Fibroblast of skin of scalp (primary cell): ENCODE measurements at regions not wholly inside any gene's neighbourhood (a gene's known extent, or its start where the extent isn't known, plus 50 kb on each side); places are given as distances from the start of the nearest gene placed in this dataset.
A peak's percentile ranks its signal among the peaks of the same experiment; 100 is the strongest.

Experiments
- DNase-seq: peaks from one replicate; pipeline ENCODE4 v3.0.0-alpha.2; 2013

DNA sequence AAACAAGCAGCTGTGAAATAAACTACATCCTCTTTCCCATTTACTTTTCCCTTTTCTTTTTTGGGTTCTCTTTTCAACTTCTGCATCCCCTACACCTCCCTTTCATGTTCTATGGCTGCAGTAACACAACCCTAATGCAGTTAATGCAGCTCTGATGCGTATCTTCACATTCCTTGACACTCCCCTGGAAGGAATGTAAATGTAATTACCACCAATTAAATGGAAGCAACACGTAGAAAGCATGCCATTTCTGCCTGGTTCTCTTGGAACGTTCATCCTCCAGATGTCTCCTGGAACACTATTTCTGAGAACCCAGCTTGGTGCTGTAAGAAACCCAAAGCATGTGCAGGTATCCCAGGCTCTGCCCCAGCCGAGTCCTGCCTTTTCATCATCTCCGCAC is 166.8 kb upstream of the FREM2 start:
- no peak for DNase-seq

DNA sequence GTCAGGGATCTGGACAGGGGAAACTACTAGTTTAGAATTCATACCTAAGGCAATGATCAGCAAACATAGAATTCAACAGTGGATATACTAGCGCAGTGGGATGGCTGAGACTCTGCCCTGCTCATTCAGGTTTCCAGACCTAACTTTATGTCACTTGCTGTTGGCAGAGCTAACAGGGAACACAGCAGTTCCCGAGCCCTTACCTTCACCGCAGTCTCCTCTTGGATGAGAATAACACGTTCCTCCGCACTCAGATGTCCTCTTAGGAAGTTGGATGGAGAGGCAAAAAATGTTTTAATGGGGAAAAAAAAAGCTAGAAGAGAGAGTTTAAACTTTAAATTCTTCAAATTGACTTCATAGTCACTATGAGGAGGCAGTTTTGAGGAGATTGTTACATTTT is 159.7 kb upstream of the FREM2 start:
- DNase-seq: no peak

DNA sequence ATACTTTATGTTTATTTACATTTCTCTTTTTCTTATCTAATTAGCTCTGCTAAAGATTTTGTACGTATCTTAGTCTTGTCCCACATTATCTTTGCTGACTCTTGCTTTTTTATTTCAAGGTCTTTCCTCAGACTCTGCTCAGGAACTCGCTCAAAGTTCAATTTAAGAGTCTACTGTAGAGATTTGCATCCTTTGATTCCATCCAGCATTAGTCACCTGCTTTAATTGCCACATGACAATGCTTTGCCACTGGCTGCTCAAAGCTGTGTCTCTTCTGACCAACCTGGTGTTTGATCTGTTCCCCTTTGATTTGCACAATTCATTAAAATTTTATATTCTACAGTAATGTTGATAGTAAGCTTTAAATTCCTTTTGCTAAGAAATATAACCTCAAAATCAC is 157.9 kb upstream of the FREM2 start:
- no peak for DNase-seq

DNA sequence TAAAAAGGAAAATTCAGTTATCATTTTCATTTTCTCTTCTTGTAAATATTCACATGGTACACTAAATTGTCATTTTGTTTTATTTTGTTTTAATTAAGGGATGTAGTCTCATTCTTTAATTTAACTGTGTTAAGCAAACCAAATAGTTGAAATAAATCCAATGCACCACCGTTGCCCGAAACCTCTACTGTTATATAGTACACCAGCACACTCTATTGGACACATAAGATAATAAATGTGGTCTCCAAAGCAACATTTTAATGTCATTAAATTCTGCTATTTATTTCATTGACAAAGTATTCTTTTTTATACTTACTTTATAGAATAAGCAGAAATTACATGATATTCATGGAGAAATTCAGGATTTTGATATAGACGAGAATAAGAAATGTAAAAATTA is 156.4 kb upstream of the FREM2 start:
- DNase-seq: peak; percentile 23

DNA sequence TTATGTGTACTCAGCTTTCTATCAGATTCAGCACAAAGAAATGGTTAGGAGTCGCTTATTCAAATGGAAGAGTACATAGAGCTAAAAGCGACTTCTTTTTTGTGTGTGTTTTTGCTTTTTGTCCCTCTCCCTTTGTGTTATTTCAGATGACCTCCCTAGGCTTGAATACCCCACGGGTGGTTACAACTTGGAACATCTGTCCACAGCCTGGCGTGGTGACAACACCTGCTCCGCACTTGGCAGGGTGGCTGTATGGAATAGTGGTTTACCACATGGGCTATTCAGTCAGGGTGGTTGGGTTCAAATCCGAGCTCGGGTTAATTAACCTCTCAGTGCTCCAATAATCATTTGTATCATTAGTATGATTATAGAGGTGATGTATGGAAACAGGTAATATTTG is 151.6 kb upstream of the FREM2 start:
- no peak for DNase-seq

DNA sequence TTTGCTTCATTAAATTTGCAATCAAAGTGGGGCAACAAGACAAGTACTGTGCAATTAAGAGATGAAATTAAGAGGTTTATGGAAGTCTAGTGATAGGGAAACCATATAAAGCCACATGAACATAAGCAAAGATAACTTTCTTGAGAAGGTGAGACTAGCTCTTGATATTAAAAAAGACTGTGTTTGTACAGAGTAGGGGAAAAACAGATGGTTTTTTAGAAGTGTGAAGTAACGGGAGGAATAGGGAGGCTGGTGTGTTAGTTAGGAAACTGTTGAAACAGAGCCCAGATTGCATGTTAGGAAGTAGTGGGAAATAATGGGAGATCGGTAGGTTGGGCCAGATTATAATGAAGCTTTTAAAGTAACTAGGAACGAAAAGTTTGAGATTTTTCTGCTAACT is 149.8 kb upstream of the FREM2 start:
- no peak for DNase-seq

DNA sequence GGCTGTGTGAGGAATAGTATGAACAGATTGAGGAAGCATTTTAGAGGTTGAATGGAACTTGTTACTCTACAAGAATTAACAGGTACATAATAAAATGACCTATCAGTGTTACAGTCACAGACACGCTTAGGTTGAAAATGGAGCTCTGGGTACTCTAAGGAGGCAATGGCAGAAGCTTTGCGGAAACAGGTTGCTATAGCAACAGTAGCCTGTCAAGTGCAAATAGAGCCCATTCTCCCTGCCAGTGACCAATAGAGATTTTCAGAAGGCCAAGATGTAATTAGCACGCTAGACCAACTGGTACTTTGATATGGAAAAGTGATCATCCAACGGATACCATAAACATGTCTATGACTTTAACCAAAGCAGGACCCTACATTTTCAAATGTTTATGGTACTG is 148.5 kb upstream of the FREM2 start:
- no peak for DNase-seq

DNA sequence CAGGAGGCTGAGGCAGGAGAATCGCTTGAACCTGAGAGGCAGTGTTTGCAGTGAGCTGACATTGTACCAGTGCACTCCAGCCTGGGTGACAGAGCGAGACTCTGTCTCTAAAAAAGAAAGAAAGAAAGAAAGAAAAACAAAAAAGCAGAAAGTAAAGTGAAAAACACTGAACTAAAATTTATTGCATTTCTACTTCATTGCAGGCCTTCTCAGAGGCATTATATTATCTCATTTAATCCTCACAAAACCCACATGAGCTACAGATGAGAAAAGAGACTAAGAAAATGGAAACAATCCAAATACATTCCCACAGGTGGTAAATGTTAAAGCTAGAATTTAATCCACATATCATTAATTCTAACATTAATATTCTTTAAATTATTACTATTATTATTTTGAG is 147.2 kb upstream of the FREM2 start:
- DNase-seq: no peak

DNA sequence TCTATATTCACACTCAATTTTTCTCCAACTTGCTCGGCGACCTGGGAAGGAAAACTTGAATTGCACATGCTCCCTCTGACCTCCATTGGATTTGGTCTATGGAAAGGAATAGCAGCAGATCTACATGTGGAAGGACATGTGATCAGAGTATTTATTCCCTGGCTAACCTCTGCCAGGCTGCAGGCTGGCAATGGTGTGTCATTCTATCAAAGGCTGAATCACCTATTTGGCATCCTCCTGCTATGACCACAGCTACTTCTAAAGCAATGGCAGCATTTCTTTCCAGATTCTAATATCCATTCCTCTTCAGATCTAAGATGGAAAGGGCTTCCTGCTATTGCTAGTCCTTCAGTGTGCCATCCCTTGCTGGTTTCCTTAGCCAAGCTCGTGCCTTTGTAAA is 144.3 kb upstream of the FREM2 start:
- DNase-seq: no peak

DNA sequence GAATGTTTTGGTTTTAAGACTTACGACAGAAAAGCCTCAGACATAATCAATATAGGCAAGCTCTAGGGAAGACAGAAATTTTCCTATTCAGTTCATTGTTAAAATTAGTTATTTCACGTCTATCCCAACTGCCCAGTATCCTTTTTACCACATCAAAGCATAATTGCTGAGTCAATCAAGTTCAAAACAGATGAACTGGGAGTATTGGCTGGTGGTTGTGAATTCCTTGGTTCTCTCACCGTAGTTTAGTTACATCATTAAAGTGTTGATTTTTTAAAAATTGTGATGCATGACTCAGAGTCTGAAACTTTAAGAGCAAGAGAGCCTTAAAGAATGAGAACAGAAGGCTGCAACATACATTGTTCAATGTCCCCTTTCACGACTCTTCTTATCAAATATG is 143.3 kb upstream of the FREM2 start:
- DNase-seq: no peak

DNA sequence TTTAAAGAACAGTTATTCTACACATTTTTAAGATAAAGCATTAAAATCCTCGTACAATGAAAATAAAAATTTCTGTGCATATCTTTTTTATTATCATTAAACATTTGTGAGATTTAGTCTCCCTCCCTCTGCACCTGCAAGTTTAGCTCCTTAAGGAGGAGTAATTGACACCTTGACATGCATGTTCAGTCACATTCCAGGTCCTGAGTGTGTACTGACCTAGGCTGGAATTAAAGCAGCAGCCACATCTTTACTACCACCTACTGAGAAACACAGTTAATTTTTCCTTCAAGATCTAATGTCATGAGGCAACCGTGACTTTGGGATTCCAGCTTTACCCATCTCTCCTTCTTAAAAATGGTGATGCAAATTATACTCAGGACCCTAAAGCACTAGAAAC is 123.1 kb upstream of the FREM2 start:
- DNase-seq: no peak

DNA sequence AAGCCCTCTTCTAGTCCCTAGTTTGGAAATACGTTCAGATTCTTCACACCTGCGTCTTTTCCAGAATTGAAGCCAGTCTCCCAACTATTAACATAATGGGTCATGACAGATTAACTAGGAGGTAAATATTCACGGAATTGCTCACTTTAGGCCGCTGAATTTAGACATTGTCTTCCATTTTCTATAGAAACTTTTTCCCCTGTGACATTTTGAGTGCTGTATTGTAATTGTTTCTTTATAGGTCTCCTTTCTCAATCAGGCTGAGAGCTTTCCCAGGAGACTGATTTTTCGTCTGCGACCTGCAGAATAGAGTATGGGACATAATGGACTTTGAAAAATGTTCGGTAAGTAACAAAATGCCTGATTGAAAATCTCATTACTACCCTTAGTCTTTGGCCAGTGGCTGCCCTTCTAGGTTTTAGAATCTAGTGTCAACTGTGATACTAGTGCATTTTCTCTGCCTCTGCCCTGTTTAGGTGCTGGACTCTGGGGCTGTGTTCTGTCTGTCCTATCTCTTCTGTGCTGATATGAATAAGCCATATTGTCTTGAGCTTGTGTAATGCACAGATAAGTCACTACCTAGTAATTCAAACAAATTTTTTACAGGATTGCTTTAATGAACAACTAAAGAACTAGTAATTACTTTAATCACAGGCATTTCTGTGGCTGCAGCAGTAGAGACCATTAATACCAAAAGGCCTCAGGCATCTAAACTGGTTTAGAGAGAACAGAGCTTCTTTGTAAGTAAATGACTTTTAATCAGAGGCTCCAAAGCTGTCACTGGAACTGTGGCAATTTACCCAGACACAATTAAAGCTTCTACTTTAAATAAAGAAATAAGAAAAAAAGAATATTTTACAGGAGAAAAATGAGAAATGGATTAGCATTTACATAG is 122.4 kb upstream of the FREM2 start:
- DNase-seq: no peak

DNA sequence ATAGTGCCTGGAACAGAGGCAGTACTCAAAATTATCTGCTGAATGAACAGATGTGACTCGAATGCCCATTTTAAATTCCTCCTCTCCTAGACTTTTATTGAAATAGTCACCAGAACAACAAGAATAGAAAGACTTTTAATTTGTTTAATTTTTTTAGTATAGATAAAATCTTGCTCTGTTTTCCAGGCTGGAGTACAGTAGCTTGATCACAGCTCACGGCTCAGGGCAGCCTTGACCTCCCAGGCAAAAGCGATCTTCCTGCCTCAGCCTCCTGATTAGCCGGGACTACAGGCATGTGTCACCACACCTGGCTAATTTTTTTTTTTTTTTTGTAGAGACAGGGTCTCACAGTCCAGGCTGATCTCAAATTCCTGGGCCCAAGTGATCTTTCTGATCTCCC is 120.9 kb upstream of the FREM2 start:
- no peak for DNase-seq

DNA sequence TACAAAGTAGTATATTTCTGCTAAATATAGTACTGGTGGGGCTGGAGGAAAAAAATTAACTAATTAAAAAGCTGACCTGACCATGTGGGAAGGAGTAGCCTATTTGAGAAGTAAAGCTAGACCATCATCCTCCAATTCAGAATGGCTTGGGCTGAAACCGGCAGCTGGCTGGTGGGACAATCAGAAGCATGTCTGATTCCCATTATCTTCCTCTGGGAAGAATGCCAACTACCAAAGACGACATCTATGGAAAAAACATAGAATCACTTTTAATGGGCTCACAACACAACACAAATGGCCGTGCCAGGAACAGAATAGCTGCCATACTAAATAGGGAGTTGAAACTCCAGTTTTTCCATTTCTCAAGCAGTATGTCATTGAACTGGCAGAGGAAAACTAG is 120.4 kb upstream of the FREM2 start:
- peak; percentile 10 for DNase-seq

DNA sequence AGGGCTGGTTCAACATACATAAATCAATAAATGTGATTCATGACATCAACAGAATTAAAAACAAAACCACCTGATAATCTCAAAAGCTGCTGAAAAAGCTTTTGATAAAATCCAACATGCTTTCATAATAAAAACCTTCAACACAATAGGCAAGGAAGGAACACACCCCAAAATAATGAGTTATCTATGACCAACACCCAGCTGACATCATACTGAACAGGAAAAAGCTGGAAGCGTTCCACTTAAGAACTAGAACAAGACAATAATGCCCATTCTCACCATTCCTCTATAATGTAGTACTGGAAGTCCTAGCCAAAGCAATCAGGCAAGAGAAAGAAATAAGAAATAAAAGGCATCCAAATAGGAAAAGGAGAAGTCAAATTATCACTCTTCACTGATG is 116.2 kb upstream of the FREM2 start:
- no peak for DNase-seq

DNA sequence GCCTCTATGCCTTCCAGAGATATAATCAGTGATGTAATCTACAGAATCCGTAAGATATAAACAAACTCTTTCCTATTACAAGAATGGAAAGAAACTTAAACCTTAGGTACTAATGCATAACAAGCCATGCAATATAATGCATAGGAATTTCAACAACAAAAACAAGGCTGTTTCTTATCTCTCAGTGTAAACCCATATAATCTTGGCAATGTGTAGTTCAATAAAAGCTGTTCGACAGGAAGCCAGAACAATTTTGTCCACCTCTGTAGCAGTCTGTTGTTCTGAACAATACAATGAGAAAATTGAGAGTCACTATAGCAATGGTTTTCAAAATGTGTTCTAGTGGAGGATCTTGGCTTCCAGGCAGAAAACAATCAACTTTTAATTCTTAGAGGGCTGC is 111.5 kb upstream of the FREM2 start:
- DNase-seq: no peak

DNA sequence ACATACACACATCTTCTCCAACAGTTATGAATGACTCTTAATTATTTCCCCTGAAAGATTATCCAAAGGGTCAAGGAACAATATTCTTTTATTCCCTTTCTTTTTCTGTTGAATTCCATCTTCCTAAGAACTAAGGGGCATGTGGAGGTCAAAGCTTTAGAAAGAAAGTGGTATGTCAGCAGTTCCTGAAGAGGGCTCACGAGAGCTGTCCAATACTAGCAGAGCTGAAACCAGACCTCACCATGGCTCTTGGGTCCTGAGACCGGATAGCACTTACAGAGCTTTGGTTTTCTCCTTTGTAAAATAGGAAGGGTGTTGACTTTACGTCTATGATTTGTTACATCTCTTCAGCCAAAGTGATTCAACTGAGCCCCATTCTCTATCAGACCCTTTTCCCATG is 109.8 kb upstream of the FREM2 start:
- peak; percentile 7 for DNase-seq

DNA sequence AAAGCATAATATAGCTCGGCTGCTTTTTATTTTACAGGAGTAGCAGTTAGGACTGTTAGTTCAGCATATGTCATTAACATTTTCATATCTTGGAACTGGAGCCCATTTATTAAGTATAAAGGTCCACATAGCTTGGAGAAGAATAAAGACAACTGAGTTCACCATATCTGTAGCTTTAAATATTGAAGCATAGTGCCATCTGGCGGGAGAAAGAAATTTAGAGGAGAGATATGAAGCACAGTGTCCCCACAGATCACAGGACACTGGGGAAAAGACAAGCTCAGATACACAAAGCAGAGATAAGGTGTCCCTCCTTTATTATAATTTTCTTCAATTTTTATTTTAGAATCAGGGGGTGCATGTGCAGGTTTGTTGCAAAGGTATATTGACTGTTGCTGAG is 104.7 kb upstream of the FREM2 start:
- DNase-seq: peak; percentile 55

DNA sequence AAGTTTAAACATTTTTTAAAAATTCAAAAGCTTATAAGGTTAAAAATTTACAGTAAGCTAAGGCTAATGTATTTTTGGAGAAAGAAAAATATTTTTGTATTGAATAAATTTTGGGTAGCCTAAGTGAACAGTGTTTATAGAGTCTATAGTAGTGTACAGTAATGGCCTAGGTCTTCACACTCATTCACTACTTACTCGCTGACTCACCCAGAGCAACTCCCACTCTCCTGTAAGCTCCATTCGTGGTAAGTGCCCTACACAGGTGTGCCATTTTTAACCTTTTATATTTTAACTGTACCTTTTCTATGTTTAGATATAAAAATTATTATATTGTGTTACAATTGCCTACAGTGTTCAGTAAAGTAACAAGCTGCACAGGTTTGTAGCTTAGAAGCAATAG is 96.6 kb upstream of the FREM2 start:
- DNase-seq: no peak

DNA sequence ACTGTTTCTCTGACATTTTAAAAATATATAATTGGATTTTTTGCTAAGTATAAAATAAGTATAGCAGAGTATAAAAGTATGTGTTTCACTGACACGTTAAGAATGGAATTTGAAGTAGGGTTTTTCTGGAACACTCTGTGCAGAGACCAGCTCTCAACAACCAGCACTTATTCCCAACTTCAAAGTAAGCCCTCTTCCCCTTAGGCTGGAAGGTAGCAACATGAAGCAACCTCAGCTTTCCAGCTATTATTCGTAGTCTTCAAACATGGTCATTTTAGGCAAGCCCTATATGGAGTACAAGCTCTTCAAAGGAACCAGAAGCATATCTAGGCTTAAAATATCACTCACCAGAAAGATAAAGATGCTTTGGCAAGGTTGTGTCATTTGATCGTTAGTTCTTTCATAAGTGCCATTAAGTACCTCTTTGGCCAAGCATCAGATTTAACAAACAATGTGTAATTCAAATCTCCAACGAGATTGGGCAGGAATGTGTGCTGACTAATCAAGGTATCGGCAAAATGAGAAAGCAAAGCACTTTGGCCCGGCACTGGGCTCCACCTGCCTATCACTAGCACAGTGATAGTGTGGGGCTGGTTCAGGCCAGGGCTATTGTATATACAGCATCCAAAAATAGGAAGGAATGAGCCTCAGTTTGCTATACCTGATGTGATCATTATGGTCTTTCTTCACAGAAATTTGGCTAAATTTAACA is 95.9 kb upstream of the FREM2 start:
- DNase-seq: no peak

DNA sequence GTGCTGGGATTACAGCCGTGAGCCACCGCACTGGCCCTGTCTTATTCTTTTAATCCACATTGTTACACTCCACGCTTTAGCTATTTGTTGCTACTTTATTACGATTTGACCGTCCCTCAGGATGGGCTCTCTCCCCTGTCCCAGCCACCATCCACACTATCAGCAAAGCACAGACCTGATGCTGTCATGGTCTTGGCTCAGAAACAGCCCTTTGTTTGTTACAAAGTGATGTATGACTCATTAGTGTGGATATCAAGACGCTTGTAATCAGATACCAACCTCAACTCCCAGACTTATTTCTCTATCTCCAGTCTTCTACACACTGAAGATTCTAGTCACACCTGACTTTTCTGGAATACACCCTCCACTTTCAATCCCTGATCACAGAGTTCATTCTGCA is 84.6 kb upstream of the FREM2 start:
- DNase-seq: no peak

DNA sequence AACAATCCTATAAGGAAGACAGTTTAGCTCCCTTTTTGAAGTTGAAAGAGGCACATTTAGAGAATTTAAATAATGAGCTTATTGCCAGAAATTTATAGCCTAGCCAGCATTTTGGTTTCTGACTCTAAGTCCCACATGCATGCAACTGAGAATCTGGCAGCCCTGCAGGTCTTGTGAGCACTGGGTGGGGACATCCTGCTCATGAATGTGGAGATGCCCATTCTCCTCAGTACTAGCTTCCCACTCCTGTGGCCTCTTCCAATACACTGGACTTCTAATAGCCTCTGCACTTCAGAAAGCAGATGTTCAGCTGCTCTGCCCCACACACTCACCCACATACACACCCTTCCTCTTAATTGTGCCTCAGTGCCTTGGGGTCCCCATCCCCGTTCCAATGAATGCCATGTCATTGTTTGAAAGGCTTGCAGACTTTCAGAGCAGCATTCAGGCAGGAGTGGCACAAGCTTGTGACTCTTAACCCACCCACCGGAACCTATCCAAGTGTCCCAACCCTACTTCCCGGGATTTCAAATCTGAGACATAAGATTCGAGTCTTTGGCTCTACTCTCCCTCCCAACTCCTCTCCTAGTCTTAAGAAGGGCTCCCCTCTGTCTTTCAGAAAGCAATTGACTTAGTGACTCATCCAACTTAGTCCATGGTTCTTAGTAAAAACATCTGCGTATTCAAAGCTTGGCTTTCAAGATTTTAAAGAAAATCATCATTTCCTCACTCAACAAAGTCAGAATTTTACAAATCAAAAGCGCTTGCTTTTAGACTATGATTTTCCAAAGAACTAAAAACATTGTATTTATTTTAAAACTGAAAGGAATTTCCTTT is 80.0 kb upstream of the FREM2 start:
- no peak for DNase-seq

DNA sequence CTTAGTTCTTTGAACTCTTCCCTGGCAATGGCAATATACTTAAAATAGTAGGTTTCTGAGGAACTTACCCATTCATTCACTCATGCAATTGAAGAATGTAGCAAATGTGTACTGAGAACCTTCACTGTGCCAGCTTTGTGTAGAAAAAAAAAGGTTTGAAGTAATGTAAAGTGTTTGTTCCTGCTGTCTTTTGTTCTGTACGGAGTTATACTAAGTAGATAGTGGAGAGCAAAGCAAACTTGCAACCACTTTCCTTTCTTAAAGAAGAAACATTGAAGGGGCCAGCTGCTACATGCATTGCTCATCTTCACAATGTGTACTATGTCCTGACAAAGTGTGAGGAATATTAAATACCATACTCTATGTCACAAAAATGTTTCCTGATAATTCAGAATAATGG is 68.9 kb upstream of the FREM2 start:
- DNase-seq: no peak
